SIG-M5 treated with dmso at 0.1 percent for 504 hours (cell line): ENCODE measurements at regions not wholly inside any gene's neighbourhood (a gene's known extent, or its start where the extent isn't known, plus 50 kb on each side); places are given as distances from the start of the nearest gene placed in this dataset.

Source experiments
- DNase-seq: peaks from one replicate; lab custom pipeline; 2025; ENCODE audit not compliant: unreplicated experiment; lab: John Stamatoyannopoulos, UW

- no peak for DNase-seq
These were observed 118.7 kb upstream of the FST start for GRCh38 chr5:53361708-53362107.

- DNase-seq: no peak
These were observed 117.9 kb upstream of the FST start for GRCh38 chr5:53362521-53362941.

DNA sequence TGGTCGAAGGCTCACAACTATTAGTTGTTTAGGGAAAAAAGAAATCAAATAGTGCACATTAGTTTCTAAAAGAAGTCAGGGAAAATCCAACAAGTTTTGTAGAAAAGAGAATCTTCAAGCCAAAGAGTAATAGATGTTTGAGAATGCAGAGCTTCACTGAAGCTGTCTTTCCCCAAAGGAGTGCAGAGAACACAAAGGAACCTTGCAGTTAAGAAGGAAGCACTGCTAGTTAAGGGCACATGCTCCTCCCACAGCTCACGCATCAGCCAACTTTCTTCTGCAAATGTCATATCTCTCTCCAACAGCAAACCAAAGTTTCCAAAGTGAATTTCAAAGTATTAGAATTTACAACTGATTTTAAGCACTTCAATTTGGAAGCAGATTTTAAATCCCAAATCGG, 116.4 kb upstream of the FST start:
- DNase-seq: no peak

DNA sequence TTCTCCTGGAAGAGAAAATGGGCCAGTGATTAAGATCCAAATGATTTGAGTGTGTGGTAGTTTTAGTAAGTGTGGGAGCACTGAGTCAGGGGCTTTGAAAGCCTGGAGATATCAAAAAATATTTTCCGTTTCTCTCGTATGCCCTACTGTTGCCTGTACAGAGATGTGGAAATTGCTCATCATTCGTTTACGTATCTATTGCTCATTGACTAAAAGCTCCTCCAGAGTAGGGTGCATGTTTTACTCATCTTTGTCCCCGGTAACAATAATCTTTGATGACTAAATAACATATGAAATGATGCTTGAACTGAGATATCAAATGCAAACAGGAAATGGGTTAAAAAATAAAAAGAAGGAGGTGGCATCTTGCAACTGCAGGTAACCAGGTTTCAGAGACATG, 114.2 kb upstream of the FST start:
- DNase-seq: no peak

- no peak for DNase-seq
These were observed 112.7 kb upstream of the FST start for GRCh38 chr5:53367727-53368126.

- no peak for DNase-seq
These were observed 111.9 kb upstream of the FST start for GRCh38 chr5:53368516-53368915.

GRCh38 chr5:53368966-53369605, 111.3 kb upstream of the FST start:
- DNase-seq: no peak

DNA sequence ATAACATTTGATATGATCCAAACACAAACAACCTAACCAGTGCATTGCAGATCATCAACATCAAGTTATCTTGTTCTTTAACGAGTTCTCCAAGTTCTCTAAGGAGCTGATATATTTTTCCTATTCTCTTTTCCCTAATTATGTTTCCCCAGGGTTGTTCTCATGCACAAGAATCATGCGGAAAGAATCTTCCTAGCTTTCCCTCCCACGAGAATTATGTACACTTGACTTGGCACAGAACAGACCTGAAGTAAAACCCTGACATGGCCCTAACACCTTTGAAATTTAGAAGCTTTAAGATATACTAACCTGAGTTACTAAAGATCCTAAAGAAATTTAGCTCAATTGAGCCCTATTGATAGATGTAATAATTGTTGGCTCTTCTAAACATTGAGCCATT, 110.7 kb upstream of the FST start:
- no peak for DNase-seq

DNA sequence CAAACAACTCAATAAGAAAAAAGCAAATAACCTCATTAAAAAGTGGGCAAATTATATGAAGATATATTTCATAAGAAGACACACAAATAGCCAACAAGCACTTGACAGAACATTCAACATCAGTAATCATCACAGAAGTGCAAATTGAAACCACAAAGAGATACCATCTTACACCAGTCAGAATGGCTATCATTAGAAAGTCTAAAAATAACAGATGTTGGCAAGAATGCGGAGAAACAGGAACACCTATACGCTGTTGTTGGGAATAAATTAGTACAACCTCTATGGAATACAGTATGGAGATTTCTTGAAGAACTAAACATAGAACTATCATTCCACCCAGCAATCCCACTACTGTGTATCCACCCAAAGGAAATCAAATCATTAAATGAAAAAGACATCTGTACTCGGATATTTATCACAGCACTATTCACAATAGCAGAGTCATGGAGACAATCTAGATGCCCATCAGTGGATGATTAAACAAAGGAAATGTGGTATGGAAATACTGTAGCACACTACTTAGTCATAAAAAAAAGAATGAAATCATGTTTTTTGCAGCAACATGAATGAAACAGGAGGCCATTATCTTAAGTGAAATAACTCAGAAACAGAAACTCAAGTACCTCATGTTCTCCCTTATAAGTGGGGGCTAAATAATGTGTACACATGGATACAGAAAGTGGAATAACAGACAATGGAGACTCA, 106.8 kb upstream of the FST start:
- DNase-seq: no peak

DNA sequence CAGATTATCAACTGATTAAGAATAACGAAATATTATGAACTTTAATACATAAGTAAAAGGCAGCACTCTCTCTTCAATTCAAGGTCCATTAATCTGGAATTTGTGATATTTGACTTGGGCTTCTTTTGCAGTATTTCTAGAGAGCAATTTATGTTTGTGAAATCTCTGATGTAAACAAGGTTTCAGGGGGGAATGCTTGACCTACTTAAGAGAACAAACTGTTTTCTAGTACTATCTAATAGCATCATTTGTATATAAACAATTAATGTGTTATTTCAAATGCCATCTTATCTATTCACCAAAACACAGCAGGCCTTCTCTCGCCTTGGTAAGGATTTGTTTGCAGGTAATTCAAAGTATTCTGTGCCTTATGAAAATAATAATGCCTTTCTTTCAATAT, 103.6 kb upstream of the FST start:
- no peak for DNase-seq

DNA sequence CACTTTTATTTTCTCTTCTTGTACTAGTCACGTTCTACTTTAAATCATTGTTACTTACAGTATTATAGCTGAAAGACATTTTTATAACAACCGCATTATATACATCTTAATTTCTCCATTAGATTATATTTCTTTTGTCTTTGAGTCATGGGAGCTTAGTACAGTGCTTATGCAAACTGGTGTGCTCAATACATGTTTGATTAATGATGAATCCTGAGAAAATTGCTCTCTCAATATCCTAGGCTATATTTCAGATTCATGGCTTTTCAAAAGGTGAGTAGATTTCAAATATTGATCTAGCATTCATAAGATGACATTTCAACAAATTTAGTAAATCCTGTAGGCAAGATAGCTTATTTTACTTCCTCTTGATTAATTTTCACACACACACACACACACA, 102.2 kb upstream of the FST start:
- DNase-seq: no peak

DNA sequence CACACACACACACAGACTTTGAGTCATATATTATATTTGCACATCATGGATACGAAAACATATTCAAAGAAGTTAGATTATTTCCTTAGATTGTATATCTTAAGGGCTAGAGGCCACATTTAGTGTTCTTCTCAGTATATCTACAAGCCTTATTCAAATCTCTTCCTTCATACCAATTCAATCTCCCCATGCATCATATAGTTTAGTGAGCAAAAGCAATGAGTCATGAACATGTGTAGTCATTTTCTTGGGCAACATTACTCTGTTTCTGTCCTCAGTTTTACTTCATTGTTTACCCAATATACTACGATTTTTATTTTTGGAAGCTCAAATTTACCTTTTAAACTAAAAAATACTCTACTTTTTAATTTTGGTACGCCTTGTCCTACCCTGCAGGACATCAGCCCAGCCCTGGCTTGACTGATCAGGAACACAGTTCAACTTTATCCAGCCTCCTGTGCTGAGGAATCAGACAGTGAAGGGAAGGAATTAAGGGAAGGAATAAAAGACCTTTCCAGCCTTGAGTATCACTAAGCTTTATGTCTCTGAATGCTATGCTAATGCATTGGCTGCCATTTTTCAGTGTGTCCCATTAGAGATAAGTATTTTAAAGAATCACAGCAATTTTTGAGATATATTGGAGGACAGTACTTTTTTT, 101.7 kb upstream of the FST start:
- no peak for DNase-seq

GRCh38 chr5:53386341-53386740, 94.1 kb upstream of the FST start:
- DNase-seq: no peak

- DNase-seq: no peak
These were observed 91.3 kb upstream of the FST start for GRCh38 chr5:53389093-53389492.

- DNase-seq: no peak
These were observed 88.4 kb upstream of the FST start for GRCh38 chr5:53392073-53392472.

DNA sequence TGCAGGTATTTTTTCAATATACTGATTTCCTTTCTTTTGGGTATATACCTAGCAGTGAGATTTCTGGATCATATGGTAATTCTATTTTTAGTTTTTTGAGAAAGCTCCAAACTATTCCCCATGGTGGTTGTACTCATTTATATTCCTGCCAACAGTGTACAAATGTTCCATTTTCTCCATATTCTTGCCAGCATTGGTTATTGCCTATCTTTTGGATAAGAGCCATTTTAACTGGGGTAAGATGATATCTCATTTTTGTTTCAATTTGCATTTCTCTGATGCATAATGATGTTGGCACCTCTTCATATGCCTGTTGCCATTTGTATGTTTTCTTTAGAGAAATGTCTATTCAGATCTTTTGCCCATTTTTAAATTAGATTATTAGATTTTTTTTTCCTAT, 85.6 kb upstream of the FST start:
- DNase-seq: no peak

GRCh38 chr5:53397141-53397757, 83.2 kb upstream of the FST start:
- no peak for DNase-seq

DNA sequence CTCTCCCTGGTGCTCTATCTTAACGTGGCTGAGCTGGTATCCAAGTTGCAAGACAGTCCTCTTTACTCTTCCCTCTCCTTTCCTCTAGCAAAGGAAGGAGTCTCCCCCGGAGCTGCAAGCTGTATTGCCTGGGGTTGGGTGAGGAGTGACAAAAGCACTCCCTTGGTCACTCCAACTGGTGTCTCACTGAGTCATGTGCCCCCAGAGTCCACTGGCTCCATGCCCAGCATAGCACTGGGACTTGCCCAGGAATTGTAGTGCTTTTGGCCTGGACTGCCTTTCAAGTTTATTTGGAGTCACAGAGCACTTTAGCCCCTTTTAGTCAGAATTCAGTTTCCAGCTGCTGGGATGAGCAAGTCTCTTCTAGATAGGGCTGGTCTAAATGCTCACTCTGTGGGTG, 82.6 kb upstream of the FST start:
- DNase-seq: no peak

GRCh38 chr5:53399926-53400697, 80.3 kb upstream of the FST start:
- DNase-seq: no peak

DNA sequence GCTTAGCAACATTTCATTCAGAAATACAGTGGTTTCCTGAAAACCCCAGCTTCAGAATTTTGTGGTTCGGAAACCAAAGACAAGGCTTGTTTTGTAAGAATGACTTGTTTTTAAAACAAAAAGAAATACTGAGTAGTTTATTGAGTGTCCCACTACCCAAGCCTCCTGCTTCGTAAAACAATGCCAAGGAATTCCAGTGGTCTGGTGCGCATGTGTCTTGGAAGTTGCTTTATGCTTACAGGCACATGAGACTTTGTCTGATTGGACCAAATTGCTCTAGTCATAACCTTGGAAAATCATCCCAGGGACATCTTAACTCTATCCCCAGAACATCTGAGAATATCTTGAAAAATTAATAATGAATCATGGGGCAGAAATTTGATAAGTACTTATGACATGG, 77.1 kb upstream of the FST start:
- no peak for DNase-seq

DNA sequence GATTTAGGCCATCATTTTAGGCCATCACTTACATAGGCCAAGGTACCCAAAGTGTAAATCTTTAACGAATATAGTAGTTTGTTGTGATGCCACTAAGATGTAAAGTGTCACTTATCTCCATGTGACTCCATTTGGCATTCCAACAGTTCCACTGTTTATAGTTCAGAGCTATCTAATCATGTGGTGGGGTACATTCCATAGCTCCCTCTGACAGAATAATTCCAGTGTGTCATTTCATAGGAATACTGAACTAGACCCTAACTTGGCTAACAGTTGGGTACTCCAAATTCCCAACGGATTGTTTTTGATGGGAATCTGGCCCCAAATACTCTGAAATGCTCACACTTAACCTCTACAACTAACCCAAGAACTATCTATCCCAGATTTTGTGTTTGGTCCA, 76.7 kb upstream of the FST start:
- DNase-seq: no peak
